NCI-H226 (cell line): ENCODE measurements at regions not wholly inside any gene's neighbourhood (a gene's known extent, or its start where the extent isn't known, plus 50 kb on each side); places are given as distances from the start of the nearest gene placed in this dataset.
"Not testable (repeated sequence)": the region's sequence is repeated elsewhere in the genome, so short reads cannot be mapped to it uniquely, and the experiment has no call there.

Experiments used
- DNase-seq: peaks from one replicate; pipeline ENCODE4 v3.0.0-alpha.2; 2015

GRCh38 chr4:118505491-118505890, 152.7 kb upstream of the PRSS12 start:
- not testable (repeated sequence) for DNase-seq

DNA sequence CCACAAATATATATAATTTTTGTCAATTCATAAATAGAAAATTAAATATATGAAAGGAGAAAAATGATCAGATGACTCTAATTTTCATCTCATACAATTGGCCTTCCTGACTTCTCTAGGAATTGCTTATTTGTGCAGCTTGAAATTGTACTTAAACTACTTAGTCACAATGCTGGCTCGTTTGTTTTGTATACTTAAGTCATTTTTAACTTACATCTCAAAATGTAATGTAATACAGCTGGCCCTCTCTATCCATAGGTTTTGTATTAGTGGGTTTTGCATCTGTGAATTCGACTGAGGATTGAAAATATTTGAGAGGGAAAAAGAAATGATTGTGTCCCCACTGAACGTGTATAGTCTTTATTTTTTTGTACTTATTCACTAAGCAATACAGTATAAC, 160.1 kb upstream of the PRSS12 start:
- DNase-seq: not testable (repeated sequence)

DNA sequence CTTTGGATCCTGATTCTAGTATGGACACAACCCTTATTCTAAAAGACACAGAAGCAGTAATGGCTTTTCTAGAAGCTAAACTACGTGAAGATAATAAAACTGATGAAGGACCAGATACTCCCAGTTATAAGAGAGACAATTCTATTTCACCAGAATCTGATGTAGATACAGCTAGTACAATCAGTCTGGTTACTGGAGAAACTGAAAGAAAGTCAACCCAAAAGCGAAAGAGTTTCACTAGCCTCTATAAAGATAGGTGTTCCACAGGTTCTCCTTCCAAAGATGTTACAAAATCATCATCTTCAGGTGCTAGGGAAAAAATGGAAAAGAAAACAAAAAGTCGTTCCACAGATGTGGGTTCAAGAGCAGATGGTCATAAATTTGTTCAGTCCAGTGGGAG, 161.5 kb upstream of the PRSS12 start:
- not testable (repeated sequence) for DNase-seq

DNA sequence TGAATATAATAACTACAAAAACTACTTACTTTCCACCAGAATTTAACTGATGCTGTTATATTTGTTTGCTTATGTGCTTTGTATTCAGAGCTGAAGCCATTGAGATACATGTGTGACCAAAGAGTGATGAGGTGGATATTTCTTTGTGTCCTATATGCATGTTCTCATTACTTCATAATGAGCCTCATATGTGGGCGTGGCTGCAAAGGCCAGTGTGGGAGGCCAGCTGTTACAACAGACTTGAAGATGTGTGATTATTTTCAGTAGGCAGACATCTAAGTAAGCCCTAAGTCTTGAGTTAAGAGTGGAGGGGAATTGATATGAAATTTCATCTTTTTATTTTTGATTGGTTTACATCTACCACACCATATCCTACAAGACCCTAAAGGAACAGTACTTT, 163.3 kb upstream of the PRSS12 start:
- DNase-seq: not testable (repeated sequence)

- not testable (repeated sequence) for DNase-seq
Observed at GRCh38 chr4:118530107-118530506, 155.1 kb upstream of the METTL14 start.

DNA sequence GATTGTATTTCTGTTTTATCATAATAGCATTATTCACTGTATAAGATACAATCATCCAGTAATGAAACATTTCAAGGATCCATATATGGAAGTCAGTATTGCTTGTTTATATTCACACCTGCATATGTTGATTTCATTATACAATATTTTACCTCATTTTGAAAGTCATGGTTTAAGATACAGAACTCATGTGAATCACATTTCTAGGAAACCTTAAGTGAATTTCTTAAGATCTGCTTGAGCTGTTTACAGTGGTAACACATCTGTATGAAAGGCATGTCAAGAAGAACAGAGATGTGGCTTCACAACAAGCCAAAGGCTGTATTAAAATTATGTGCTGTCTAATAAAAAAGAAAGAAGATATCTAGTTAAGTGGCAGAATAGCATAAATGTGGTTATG, 153.2 kb upstream of the METTL14 start:
- not testable (repeated sequence) for DNase-seq

GRCh38 chr4:118535788-118536187, 149.4 kb upstream of the METTL14 start:
- not testable (repeated sequence) for DNase-seq

- DNase-seq: peak; percentile 1
Observed at GRCh38 chr4:118539412-118540077, 145.6 kb upstream of the METTL14 start.

- not testable (repeated sequence) for DNase-seq
Observed at GRCh38 chr4:118556576-118556975, 128.6 kb upstream of the METTL14 start.

- no peak for DNase-seq
Observed at GRCh38 chr4:118557298-118557851, 127.8 kb upstream of the METTL14 start.

DNA sequence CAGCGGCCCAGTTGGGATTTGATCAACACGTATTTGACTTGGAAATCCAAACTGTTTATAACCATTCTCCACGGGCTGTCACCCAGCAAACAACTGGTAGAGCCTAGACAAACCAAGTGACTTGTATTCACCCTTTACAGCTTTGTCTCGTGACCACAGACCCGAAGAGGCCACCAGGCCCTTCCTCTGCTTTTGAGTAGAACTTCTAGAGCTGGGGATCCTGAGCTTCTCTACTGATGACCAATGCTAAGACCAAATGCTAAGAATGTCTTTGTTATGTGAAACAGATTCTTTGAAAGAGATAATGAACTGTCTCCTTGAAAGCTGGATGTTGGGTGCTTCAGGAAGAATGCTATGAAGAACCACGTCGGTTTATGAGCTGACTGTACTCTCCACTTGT, 127.0 kb upstream of the METTL14 start:
- not testable (repeated sequence) for DNase-seq

- DNase-seq: not testable (repeated sequence)
Observed at GRCh38 chr4:118561559-118561958, 123.6 kb upstream of the METTL14 start.

- not testable (repeated sequence) for DNase-seq
Observed at GRCh38 chr4:118566003-118566513, 119.1 kb upstream of the METTL14 start.

- DNase-seq: not testable (repeated sequence)
Observed at GRCh38 chr4:118572991-118573390, 112.2 kb upstream of the METTL14 start.

DNA sequence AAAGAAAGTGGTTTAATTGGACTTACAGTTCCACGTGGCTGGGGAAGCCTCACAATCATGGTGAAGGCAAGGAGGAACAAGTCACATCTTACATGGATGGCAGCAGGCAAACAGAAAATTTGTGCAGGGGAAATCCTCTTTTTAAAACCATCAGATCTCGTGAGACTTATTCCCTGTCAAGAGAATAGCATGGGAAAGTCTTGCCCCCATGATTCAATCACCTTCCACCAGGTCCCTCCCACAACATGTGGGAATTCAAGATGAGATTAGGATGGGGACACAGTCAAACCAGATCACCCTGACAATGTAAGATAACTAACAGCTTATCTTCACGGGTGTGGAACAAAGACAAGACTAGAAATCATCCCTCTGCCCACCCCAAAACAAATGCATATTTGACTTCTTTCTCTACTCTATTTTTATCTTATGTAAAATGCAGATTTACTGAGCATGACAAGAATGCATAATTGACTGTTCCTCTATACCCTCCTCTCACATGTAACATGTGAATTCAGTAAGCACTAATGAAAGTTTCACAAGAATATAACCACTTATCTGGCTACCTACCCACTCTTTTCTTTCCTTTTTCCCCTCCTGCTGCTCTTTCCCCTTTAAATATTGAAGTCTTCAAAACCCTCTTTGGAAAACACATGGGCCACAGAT, 110.8 kb upstream of the METTL14 start:
- DNase-seq: not testable (repeated sequence)

DNA sequence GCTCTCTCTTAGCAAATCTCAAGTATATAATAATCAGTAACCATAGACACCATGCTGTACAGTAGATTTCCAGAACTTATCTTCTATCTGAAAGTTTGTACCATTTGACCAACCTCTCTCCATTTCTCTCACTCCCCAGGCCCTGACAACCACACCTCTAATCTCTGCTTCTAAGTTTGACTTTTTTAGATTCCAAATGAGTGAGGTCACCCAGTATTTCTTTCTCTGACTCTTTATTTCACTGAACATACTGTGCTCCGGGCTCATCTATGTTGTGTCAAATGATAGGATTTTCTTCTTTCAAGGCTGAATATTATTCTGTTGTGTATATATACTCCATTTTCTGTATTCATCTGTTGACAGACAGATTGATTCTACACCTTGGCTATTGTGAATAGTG, 110.1 kb upstream of the METTL14 start:
- peak; percentile 26 for DNase-seq

GRCh38 chr4:118575726-118576125, 109.5 kb upstream of the METTL14 start:
- not testable (repeated sequence) for DNase-seq

DNA sequence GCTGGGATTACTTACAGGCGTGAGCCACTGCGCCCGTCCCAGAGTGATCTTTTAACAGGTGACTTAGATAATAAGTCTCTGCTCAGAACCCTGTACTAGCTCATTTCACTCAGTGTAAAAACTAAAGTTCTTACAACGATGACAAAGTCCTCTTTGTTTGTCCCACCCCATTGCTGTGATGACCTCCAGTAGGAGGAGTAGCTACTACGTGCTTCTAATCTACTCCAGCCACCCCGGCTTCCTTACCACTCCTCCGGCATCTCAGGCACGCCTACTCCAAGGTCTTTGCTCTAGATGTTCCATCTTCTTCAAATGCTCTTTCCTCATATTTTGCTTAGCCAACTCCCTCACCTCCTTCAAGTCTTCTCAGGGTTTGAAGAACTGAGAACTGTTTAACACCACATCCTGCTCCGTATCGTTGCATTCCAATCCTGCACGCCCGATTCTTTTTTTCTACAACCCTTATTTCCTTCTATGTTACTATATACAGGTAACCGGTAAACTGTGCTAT, 108.4 kb upstream of the METTL14 start:
- not testable (repeated sequence) for DNase-seq

DNA sequence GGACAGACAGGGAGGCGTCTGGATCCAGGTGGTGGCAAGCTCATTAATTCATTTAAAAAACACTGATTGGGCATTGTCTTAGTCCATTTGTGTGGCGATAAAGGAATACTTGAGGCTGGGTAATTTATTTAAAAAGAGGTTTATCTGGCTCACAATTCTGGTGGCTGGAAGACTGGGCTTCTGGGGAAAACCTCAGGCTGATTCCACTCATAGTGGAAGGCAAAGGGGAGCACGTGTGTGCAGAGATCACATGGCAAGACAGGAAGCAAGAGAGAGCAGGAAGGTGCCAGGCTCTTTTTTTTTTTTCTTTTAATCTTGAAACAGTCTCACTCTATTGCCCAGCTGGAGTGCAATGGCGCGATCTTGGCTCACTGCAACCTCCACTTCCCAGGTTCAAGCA, 100.2 kb upstream of the METTL14 start:
- no peak for DNase-seq

DNA sequence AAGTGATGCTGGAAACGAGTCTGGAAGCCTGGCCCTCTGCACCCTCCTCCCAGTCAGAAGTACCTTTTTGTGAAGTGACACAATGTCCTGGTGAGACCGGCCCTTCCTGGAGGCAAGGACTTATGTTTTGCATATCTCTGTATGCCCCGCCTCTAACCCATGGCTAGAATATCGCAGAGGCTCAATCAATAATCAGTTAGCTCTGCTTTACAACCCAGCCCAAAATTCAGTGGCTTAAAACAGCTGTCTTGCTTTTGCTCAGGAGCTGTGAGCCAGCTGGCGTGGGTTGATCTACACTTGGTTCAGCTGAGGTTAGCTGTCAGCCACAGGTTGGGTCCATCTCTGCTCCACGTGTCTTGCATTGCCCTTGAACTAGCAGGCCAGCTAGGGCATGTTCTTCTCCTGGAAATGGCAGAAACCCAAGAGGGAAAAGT, 98.8 kb upstream of the METTL14 start:
- no peak for DNase-seq

- no peak for DNase-seq
Observed at GRCh38 chr4:118587116-118587831, 97.9 kb upstream of the METTL14 start.

- DNase-seq: no peak
Observed at GRCh38 chr4:118587946-118588345, 97.2 kb upstream of the METTL14 start.

- no peak for DNase-seq
Observed at GRCh38 chr4:118589471-118590055, 95.6 kb upstream of the METTL14 start.
